Fibroblast of lung (primary cell): ENCODE measurements at regions not wholly inside any gene's neighbourhood (a gene's known extent, or its start where the extent isn't known, plus 50 kb on each side); places are given as distances from the start of the nearest gene placed in this dataset.

Experiments used
- EZH2 ChIP-seq: IDR thresholded peaks from 2 replicates; pipeline ENCODE4 v1.5.1; 2012; ENCODE audit warnings: low read length, control low read depth, mild to moderate bottlenecking; ENCODE audit errors: missing control alignments
- TF ChIP-seq, protein P1 (sequence below), 2 donors: IDR thresholded peaks in 1 of 2; conservative IDR thresholded peaks in 1 of 2; 1 replicate in 1 of 2; 2 replicates in 1 of 2; pipeline ENCODE4 v1.5.1; 2011 to 2012; ENCODE audit warnings: low read length in 2 of 2, control low read depth in 1 of 2, inconsistent platforms in 1 of 2, low read depth in 1 of 2, mild to moderate bottlenecking in 1 of 2

- no peak for TF ChIP-seq EZH2
- TF ChIP-seq, protein P1, sequence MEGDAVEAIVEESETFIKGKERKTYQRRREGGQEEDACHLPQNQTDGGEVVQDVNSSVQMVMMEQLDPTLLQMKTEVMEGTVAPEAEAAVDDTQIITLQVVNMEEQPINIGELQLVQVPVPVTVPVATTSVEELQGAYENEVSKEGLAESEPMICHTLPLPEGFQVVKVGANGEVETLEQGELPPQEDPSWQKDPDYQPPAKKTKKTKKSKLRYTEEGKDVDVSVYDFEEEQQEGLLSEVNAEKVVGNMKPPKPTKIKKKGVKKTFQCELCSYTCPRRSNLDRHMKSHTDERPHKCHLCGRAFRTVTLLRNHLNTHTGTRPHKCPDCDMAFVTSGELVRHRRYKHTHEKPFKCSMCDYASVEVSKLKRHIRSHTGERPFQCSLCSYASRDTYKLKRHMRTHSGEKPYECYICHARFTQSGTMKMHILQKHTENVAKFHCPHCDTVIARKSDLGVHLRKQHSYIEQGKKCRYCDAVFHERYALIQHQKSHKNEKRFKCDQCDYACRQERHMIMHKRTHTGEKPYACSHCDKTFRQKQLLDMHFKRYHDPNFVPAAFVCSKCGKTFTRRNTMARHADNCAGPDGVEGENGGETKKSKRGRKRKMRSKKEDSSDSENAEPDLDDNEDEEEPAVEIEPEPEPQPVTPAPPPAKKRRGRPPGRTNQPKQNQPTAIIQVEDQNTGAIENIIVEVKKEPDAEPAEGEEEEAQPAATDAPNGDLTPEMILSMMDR (conservative IDR thresholded peaks at IDR 0.05 in 1 of 2, IDR thresholded peaks at IDR 0.05 in 1 of 2; ENCODE audit: low read depth in 1 of 2, low read length in 2 of 2): no peak
Observed at GRCh38 chr7:115078851-115079250, 157.0 kb downstream of the MDFIC start.
